CD4-positive, alpha-beta T cell treated with Interleukin-6 at 100 ng/mL for 8 hours (primary cell): ENCODE measurements at regions not wholly inside any gene's neighbourhood (a gene's known extent, or its start where the extent isn't known, plus 50 kb on each side); places are given as distances from the start of the nearest gene placed in this dataset.
A peak's percentile ranks its signal among the peaks of the same experiment; 100 is the strongest.

Experiments used
- DNase-seq: peaks from one replicate; pipeline ENCODE4 v3.0.0-alpha.2; 2020; ENCODE audit warnings: mixed read lengths, low spot score

DNA sequence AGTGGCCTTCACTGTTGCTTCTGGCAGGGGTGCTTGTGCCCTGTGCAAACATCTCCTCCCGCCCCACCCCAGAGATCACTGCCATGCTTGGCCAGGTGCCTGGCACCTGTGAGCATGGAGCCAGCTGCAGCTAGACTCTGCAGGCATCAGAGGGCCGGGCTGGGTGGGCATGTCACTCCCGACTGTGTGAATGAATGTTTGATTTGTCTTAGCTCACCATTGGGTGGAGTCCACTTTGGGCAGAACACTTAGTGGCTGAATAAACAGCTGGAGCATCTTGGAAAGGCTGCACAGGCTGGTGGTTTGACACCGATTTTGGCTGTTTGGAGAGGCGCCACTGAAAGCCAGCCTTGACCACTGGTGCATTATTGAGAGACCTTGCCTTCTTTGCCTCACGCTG is 267.3 kb downstream of the DLEU7 start:
- DNase-seq: no peak

DNA sequence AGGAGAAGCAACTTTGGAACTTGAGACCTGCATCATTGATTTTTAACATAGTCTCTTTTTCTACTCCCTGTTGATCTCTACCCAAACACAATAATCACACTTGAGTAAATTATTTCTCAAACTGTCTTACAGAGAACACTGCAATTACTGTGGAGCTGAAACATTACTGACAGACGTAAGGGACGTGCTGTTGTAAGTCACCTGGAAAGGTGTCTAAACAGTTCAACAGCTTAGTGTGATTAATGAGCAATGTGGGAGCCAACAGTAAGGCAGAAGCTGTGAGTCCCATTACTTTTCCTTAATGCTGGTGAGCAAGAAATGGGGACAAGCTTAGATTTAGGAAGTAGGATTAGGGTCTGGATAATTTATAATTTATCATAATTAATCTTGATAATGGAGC is 265.7 kb downstream of the DLEU7 start:
- no peak for DNase-seq

DNA sequence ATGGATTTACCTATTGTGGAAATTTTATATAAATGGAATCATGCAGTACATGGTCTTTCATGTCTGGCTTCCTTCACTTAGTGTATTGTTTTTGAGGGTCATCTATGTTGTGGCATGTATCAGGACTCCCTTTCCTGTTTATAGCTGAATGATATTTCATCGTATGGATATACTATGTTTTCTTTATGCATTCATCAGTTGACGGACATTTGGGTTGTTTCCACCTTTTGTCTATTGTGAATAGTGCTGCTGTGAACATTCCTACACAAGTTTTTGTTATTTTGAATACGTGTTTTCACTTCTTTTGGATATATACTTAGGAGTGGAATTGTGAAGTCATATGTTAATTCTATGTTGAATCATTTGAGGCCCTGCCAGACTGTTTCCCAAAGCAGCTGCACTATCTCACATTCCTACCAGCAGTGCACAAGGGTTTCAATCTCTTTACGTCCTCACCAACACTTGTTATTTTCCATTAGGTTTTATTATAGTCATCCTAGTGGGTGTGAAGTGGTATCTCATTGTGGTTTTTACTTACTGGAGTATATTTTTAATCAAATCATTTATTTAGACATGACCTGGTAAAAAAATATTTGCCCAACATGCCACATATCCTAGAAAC is 262.7 kb downstream of the DLEU7 start:
- DNase-seq: no peak

DNA sequence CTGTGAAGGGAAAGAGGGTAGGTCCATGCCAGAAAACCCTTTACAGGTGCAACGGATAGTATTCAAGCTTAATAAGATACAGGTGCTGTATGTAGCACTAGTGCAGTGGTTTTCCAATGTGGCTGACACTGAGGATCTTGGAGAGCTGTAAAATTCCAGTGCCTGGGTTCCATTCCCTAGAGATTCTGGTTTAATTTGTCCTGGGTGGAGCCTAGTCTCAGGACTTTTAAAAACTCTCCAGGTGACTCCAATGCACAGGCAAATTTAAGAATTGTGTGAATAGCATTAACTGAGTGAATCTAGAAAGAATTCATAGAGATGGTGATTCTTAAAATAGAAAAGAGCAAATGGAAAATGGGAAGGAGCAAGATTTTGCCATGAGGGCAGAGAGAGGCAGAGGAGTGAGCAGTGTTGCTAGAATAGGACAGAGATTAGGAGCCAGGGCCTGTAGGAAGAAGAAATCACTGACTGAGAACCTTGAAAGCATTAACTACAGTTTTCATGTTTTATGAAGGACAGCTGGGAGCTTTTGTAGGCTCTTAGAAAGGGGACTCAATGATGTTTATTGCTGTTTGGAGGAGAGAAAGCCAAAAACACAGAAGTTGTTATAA is 261.8 kb downstream of the DLEU7 start:
- DNase-seq: no peak

DNA sequence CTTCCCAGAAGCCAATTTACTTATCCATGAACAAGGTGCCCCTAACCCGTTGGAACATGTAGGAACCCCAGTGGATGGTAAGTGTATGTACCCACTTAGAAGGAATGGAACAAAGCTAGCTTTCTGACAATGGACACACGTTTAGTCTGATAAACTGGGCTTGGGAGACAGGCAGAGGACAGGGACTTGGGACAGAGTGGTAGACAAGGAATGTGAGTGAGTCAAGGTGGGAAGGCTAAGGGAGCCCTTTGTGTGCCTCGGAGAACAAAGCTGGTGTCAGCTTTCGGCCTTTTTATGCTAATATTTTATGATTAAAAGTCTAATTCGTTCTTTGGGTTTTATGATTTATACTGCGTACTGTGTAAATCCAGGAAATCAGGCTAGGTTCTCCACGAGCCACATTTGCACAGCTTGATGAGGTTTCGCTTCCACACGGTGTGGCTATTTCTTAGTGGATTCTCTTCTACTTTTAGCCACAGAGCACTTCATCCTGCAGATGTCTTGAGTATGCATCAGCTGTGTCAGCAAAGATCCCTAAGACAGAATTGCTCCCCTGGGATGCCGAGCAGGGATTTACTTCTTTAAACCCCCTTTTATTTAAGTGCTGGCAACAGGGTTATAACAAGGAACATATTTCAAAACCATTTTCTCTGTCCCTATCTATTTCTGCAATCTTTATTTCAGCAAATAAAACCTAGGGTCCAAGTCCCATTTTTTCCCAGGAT is 258.5 kb downstream of the DLEU7 start:
- DNase-seq: no peak

DNA sequence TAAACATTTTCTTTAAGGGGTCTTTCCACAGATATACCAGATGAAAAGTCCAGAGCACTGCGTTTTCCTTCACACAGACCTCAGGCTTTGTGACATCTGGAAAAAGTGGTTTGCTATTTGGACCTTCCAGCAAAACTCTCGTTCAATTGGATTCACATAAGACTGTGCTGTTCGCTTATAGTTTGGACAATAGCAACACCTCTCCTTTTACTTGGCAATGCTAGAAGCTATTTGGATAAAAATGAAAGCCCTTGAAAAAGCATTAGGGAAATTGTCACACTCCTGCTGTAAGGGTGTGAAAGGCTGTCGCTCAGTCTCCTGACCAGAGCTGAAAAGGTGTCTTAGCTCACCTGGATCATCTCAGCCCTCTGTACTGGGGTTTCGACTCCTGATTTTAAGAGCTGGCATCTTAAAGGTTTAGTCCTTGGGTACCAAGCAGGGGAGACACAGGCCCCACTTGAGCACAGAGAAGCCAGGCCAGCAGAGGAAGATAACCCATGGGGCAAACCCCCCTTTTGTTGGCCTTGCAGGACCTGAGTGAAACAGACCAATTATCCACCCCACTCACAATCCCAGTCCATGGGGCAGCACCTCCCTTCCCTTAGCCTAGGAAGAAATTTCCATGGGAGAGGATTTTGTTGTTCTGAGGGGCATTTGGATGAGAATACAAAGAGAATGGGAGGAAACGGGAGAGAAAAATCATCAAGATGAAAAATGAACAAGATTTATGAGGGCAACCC is 257.6 kb downstream of the DLEU7 start:
- no peak for DNase-seq

DNA sequence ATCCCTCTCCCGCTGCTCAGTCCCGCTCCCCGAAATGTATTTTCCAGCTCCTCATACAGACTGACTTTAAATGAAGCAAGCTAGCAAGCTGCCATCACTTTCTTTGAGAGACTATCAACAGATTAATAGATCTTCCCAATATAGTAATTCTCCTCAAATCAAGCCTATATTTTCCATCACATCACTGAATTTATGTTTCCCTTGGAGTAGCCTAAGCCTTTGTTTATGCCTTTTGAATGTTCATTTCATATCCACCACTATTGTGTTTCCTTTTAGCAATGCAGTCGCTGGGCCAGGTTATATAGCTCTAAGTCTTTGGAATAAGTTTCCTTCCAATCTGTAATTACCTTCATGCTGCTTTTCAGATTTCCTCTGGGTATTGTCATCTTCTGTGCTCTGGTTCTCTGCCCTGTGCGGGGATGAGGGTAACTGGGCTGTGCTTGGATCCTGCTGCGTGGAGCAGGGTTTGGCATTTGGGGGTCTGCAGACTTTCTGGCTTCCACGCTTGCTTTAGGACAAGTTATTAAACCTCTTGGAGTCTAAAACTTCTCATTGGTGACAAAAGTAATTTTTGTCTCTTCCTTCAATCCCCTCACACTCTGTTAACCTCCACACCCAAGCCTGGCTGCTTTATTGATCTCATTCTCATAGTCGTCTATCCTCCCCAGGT is 256.9 kb downstream of the DLEU7 start:
- no peak for DNase-seq

DNA sequence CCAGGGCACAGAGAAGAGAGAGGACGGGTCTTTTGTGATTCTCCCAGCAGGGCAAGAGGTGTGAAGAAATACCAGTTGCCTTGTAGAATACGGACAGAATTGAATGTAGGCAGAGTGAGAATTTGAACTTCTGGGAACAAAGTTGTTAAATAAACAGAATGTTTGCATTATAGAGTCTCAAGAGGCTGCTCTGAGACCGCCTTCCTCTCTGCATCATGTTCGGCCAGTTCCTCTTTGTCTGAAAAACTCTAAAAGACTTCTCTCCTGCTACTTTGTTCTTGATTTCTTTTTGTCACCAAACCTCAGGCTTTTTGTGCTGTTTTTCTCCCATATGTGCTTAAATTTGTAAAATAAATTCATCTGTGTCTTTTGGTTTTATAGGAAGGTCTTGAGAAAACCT is 256.4 kb downstream of the DLEU7 start:
- DNase-seq: no peak

DNA sequence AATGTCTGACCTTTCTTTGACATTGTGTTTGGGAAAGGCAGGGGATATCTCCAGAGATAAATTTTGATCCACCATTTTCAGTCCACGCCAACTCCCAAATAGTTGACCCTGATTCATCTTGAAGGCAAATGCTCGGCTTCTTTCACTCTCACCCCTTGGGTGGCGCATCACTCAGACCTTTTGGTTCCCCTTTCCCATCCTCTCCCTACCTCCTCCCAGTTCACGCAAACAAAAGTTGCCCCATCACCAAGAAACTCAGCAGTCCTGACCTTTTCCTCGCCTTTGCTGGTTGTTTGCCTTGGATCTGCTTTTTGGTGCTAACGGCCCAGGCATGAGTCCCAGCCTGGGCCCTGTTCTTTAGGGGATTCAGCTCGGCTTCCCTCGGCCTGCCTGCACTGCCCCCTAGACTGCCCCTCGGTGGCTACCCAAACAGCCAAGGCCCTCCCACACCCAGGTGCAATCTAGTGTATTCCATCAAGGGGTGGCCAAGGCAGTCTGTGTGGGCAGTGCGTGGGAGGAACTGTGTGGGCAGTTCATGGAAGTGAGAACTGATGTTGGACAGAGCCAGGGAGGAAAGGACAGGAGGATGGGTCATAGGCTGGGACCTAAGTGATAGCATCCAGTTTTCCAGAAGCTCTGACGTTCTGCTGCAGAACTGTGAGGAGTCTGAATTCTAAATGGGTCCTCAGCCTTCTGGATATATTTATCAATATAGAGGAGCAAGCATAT is 255.7 kb downstream of the DLEU7 start:
- no peak for DNase-seq

DNA sequence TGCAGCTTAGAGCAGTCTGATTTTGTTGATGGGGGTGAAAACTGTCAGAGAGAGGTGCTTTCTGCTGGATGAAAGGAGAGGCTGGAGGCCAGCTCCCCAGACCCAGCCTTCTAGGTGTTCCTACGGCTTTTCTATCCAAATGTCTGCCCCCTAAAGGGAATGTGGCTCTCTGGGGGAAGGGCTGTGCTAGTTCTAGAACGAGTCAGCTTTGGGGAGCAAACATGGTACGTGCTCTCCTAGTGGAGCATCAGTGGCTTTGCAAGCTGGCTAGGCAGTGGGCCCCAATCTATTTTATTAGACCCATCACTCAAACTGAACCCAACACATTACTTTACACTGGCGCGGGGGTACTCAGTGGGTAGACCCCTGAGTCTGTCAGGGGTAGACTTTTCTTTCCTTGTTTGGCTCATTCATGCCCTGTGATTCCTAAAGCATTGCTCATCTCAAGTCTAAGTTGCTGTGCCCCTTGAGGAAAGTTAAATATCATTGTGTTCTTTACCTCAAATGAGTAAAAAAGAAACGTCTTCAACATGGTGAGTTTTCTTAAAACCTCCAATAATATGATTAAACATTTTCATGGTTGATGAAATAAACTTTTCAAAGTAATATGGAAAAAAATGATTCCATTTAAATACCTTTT is 254.9 kb downstream of the DLEU7 start:
- DNase-seq: no peak

DNA sequence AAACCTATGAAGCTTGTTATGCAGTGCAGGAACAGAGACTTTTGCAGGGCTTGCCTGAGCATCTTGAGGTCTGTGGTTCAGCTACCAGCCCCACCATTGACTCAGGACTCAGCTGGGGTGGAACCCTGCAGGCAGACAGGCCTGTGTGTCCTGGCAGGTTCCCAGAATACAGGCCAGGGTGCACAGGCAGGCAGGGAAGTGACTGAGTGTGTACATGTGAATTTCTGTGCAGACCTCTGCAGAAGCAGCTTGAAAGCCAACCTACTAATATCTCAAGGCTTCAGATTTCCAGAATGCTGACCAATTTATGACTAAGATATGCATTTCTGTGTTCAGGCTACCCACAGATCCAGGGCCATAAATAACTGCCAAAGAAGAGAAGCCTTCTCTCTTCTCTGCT is 254.4 kb downstream of the DLEU7 start:
- no peak for DNase-seq

DNA sequence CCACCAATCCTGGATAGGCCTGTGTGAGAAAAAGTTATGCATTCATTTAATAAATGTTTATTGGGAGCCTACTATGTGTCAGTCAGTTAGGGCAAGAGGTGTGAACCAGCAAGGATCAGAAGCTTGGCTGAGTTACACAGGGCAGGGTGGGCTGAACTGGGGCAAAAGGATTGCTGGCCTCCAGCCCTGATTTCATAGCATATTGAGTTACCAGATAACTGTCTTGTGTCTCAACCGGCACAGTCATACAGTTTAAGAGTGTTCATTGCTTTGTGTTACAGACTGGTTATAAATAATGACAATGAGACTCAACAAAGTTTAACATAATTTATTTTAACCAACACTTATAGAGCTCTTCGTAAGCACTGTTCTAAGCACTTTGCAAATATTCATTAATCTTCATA is 253.8 kb downstream of the DLEU7 start:
- DNase-seq: no peak

DNA sequence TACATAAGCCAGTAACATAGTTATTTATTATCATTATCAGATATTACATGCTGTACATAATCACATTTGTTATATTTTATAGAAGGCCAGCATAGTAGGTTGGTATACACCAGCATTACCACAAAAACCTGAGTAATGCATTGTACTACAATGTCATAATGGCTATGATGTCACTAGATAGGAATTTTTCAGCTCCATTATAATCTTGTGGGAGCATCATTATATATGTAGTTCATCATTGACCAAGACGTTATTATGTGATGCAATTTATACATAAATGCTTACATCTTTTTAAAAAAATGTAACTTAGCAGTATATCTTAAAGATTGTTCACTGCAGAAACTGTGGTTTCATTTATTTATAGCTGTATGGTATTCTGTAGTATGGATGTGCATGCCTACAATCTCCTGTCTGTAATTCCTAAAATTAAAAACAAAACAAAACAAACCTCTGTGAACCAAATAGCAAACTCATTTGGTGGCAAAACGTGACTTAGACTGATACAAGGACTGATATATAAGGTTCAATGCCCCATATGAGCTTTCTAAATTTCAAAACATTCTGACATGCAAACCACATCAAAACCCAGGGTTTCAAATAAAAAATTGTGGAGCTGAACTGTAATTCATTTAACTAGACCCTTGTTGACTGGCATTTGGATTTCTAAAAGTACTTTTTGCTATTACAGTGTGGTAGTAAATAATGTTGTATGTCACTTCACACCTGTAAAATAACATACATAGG is 250.9 kb downstream of the DLEU7 start:
- no peak for DNase-seq

DNA sequence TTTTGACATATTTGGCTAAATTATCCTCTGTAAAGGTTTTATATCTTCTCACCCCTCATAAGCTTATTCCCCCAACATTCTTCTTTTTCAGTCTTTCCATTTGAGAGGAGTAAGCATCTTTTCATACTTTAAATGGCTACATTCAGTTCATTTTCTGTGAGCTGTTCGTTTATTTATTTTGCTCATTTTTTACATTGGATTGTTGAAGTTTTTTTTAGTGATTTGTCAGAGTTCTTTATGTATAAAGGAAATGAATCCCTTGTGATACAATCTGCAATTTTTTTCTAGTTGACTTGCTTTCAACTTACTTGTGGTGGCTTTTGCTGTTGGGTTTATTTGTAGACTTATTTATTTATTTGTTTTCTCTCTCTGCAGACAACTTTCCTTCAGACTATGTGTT is 250.3 kb downstream of the DLEU7 start:
- no peak for DNase-seq

DNA sequence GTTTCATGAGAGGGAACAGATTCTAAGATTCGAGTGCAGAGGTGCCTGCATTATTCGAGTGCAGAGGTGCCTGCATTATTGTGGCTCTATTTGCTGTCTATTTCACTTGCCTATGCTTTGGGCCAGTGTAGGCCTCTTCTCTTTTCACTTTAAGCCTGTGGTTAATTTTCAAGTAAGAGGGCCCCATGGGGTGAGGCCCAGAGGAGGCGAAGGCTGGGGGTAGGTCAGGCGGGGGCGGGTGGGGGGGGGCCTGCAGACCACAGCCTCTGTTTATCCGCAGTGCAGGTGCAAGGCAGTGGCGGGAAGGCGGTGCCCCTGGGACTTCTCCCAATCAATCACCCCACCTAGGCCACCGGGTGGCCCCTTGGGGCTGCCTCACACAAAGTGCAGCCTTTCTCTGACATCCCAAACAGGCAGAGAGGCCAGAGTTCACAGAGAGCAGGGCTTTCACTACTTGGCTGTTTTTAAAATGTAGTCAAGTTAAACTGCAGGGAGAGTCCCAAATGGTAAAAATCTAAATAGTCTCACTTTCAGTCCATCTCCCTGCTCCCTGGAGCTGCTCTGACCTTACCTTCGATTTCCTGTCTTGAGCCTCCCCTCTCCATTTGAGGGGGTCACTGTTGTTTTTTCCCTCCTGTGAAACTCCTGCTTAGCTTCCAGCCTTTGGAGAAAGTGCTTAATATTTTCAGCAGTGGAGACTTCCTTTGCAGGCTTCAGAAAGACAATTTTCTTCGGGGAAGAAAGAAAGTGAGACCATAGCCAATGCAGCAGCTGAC is 249.0 kb downstream of the DLEU7 start:
- DNase-seq: peak; percentile 6

DNA sequence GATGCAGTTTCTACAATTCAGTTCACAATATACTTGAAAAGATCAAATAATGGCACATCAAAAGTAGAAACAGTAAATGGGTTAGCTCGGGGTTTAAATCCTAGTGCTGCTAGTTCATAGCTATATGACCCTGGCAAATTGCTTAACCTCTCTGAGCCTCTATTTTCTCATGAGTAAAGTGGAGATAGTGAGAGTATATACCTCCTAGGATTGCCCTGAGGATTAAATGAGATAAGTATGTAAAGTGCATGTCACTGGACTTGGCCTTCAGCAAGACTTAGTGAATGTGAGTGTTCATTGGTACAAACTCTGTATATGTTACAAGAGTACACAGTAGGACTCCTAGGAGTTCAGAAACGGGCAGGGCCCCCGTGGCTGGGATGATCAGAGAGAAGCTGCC is 248.3 kb downstream of the DLEU7 start:
- no peak for DNase-seq

DNA sequence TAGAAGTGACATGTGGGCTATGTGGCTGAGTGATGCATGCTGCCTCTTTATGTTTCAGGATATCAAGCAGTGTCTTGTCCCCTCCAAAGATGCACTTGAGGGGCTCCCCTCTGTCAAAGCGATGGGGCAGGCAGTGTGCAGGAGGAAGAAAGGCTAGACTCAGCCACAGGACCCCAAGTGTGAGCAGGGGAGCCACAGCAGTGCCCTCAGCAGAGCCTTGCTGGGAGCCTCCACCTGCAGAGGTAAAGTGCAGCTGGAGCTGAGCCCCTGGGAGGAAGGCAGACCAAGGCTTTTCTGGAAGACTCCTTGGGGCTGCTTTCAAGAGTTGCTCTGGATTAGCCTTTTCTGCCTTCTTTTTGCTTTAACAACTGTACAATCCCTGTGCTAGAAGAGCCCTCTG is 247.3 kb downstream of the DLEU7 start:
- no peak for DNase-seq

DNA sequence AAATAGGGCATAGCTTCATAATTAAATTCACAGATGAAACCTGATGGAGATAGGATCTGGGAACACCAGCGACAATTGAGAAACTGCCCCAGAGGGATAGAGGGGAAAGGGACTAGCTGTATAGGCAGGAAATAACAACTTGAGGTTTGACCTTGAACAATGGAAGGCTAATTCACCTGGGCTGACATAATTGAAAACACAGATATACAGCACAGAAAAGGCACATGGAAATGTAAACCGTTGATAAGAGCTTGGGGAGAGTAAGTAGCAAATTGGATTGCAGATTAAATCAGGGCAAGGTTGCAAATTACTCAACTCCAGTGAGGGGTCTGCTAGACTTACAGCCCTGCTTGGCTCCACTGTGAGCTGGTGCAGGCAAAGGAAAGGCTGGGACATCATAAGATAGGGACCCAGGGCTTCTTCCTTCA is 246.7 kb downstream of the DLEU7 start:
- no peak for DNase-seq

DNA sequence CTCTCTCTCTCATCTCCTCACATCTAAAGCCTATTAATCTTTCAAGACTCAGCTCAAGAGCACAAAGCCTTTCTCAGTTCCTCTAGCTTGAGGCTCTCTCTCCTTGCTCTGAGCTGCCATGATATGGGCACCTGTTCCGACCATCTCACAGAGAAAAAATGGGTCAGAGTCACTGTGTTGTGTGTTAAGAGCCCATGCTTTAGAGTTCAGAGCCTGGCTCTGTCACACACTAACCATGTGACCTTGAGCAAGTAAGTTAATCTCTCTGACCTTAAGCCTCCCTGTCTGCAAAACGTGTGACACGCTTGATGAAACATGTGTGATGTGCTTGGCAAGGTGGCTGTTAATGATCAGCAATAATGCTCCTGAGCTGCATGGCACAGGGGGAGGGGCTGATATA is 245.2 kb downstream of the DLEU7 start:
- DNase-seq: no peak

DNA sequence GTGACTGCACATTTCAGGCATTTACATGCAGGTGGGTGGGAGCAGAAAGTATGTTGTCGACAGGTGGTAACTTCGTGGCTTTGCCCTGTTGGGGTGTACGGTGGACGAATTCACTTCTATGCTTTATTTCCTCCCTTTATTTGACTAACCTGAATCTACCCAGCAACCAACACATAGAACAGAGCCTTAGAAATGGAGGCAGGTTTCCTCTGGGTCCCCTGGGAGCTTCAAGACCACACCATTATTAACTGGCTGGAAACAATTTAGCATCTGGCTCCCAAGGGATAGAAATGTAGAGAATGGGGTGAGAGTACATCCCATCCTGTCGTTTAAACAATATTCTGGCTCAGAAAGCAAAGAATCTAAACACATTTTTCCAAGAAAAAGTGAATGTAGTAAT is 244.4 kb downstream of the DLEU7 start:
- no peak for DNase-seq
